Mesendoderm (in vitro differentiated cells): ENCODE measurements at regions not wholly inside any gene's neighbourhood (a gene's known extent, or its start where the extent isn't known, plus 50 kb on each side); places are given as distances from the start of the nearest gene placed in this dataset.

Source experiments
- DNase-seq: peaks from one replicate; pipeline ENCODE4 v3.0.0; 2013
- H2AK5ac ChIP-seq: 2 replicates; pipeline ENCODE4 v1.6.1; 2013; ENCODE audit warnings: low read length, inconsistent platforms
- H2BK120ac ChIP-seq: 2 replicates; pipeline ENCODE4 v1.6.1; 2013; ENCODE audit warnings: low read depth, mild to moderate bottlenecking, low read length, moderate library complexity, mixed read lengths
- H2BK15ac ChIP-seq: replicated peaks from 2 replicates; pipeline ENCODE4 v1.6.1; 2013; ENCODE audit warnings: low read depth, mild to moderate bottlenecking, moderate library complexity
- H2BK5ac ChIP-seq: 2 replicates; pipeline ENCODE4 v1.6.1; 2013; ENCODE audit warnings: low read length, inconsistent platforms
- H3K18ac ChIP-seq: 2 replicates; pipeline ENCODE4 v1.6.1; 2013; ENCODE audit warnings: mild to moderate bottlenecking, low read length, mixed read lengths
- H3K23ac ChIP-seq: one replicate; pipeline ENCODE4 v1.6.1; 2013; ENCODE audit warnings: low read length
- H3K27ac ChIP-seq: 2 replicates; pipeline ENCODE4 v1.5.1; 2013; ENCODE audit warnings: low read depth, mild to moderate bottlenecking, inconsistent platforms, low read length, moderate library complexity
- H3K27me3 ChIP-seq: 2 replicates; pipeline ENCODE4 v1.6.1; 2013; ENCODE audit warnings: low read length, control low read depth, mild to moderate bottlenecking, inconsistent platforms; ENCODE audit not compliant: insufficient read depth, poor library complexity
- H3K36me3 ChIP-seq: 2 replicates; pipeline ENCODE4 v1.6.1; 2013; ENCODE audit warnings: low read length, inconsistent platforms; ENCODE audit not compliant: control insufficient read depth, insufficient read depth
- H3K4ac ChIP-seq: one replicate; pipeline ENCODE4 v1.6.1; 2013; ENCODE audit warnings: low read depth, mild to moderate bottlenecking, low read length, moderate library complexity
- H3K4me1 ChIP-seq: 2 replicates; pipeline ENCODE4 v1.6.1; 2013; ENCODE audit warnings: low read depth, low read length, inconsistent platforms; ENCODE audit not compliant: control insufficient read depth
- H3K4me2 ChIP-seq: 2 replicates; pipeline ENCODE4 v1.6.1; 2013; ENCODE audit warnings: low read length
- H3K4me3 ChIP-seq: 2 replicates; pipeline ENCODE4 v1.5.1; 2013; ENCODE audit warnings: mild to moderate bottlenecking, low read length
- H3K56ac ChIP-seq: one replicate; pipeline ENCODE4 v1.6.1; 2013; ENCODE audit warnings: low read length
- H3K79me1 ChIP-seq: 2 replicates; pipeline ENCODE4 v1.6.1; 2013; ENCODE audit warnings: low read length, inconsistent platforms
- H3K79me2 ChIP-seq: 2 replicates; pipeline ENCODE4 v1.6.1; 2013; ENCODE audit warnings: mild to moderate bottlenecking, low read length; ENCODE audit not compliant: control insufficient read depth, insufficient read depth
- H3K9ac ChIP-seq: 2 replicates; pipeline ENCODE4 v1.6.1; 2013; ENCODE audit warnings: low read length, inconsistent platforms
- H4K5ac ChIP-seq: one replicate; pipeline ENCODE4 v1.6.1; 2013; ENCODE audit warnings: low read length
- H4K8ac ChIP-seq: one replicate; pipeline ENCODE4 v1.6.1; 2013; ENCODE audit warnings: low read depth, mild to moderate bottlenecking, control low read depth, low read length, moderate library complexity
- WGBS: extraction: QIAGEN DNeasy Blood & Tissue Kit; methylation state at CpG from one replicate; pipeline ENCODE4 v1.1.7; 2013; ENCODE audit warnings: low lambda C conversion rate, missing lambda C conversion rate; ENCODE audit not compliant: insufficient coverage; ENCODE audit errors: extremely low coverage; 5-methylcytosine and 5-hydroxymethylcytosine counted together

DNA sequence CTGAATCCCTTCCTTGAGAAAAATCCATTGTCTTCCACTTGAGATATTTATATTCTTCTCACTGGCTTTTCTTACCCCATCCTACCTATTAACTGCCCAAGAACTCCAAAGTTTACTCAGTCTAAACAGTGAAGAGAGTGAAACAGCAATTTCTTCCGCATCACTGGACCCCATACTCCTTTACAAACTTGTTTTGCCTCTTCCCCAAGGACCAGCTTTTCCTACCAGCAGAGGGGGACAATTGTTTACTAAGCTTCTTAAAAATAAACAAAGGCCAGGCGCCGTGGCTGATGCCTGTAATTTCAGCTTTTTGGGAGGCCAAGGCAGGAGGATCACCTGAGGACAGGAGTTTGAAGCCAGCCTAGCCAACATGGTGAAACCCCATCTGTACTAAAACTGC, 52.0 kb downstream of the LRATD1 start:
- no peaks in the 10 kb centered on the region for H3K36me3 ChIP-seq
- no peak overlapping the region for H3K4me3 ChIP-seq
- no peak overlapping the region for H3K18ac ChIP-seq
- no peak overlapping the region for H3K4ac ChIP-seq
- no CpG with 5 or more reads among the region's 3 CpGs for WGBS
- DNase-seq = peak; percentile 3
- H2BK15ac ChIP-seq = no peak overlapping the region
- no peaks in the 10 kb centered on the region for H3K27me3 ChIP-seq
- H3K4me2 ChIP-seq = no peak overlapping the region
- no peaks in the 10 kb centered on the region for H3K79me2 ChIP-seq
- no peak overlapping the region for H3K56ac ChIP-seq
- H3K79me1 ChIP-seq = no peaks in the 10 kb centered on the region
- H3K27ac ChIP-seq = no peak overlapping the region
- H2BK5ac ChIP-seq = no peak overlapping the region
- no peak overlapping the region for H4K8ac ChIP-seq
- no peak overlapping the region for H2BK120ac ChIP-seq
- no peak overlapping the region for H3K23ac ChIP-seq
- H3K9ac ChIP-seq = no peak overlapping the region
- no peaks in the 10 kb centered on the region for H3K4me1 ChIP-seq
- H4K5ac ChIP-seq = no peak overlapping the region
- H2AK5ac ChIP-seq = no peak overlapping the region

GRCh38 chr2:14690926-14691325, 58.4 kb downstream of the LRATD1 start:
- H2BK5ac ChIP-seq = no peak overlapping the region
- H3K27me3 ChIP-seq = no peaks in the 10 kb centered on the region
- no CpG with 5 or more reads among the region's 4 CpGs for WGBS
- no peak overlapping the region for H3K18ac ChIP-seq
- H3K4me1 ChIP-seq = no peaks in the 10 kb centered on the region
- H3K4me2 ChIP-seq = no peak overlapping the region
- no peak for DNase-seq
- no peak overlapping the region for H4K5ac ChIP-seq
- H3K27ac ChIP-seq = no peak overlapping the region
- no peak overlapping the region for H3K9ac ChIP-seq
- no peak overlapping the region for H4K8ac ChIP-seq
- H2AK5ac ChIP-seq = no peak overlapping the region
- no peak overlapping the region for H2BK15ac ChIP-seq
- H3K79me1 ChIP-seq = no peaks in the 10 kb centered on the region
- no peaks in the 10 kb centered on the region for H3K79me2 ChIP-seq
- H3K36me3 ChIP-seq = no peaks in the 10 kb centered on the region
- H3K56ac ChIP-seq = no peak overlapping the region
- H3K4ac ChIP-seq = no peak overlapping the region
- no peak overlapping the region for H2BK120ac ChIP-seq
- H3K23ac ChIP-seq = no peak overlapping the region
- H3K4me3 ChIP-seq = no peak overlapping the region

- Histone ChIP-seq H3K18ac (no peak overlapping the region), H3K27me3 (no peaks in the 10 kb centered on the region), H2AK5ac (no peak overlapping the region), H2BK5ac (no peak overlapping the region), H3K36me3 (no peaks in the 10 kb centered on the region), H2BK120ac (no peak overlapping the region), H3K23ac (no peak overlapping the region), H2BK15ac (no peak overlapping the region), H4K8ac (no peak overlapping the region), H3K4me1 (no peaks in the 10 kb centered on the region), H3K9ac (no peak overlapping the region), H3K4me2 (no peak overlapping the region), H4K5ac (no peak overlapping the region), H3K27ac (no peak overlapping the region), H3K4ac (no peak overlapping the region), H3K79me1 (no peaks in the 10 kb centered on the region), H3K79me2 (no peaks in the 10 kb centered on the region), H3K56ac (no peak overlapping the region), H3K4me3 (no peak overlapping the region)
- no peak for DNase-seq
- WGBS = no CpG with 5 or more reads among the region's 2 CpGs
Measured at GRCh38 chr2:14693874-14694273, 61.4 kb downstream of the LRATD1 start.

DNA sequence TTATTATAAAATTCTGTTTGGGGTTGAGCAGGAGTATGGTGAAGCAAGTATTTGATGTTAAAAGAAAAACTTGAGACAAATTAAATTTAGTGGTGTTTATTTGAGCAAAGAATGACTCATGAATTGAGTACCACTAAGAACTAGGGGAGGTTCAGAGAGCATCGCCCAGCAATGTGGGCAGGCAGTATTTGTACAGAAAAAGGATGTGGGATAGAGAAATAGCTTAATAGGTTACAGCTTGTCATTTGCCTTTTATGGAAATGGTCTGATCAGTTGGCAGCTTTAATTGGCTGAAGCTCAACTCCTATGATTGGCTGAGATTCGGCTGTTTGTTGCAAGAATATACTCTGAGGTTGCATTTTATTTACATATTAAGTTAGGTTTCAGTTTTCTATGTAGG, 68.2 kb downstream of the LRATD1 start:
- Histone ChIP-seq H3K4me3 (no peak overlapping the region), H2BK120ac (no peak overlapping the region), H3K27ac (no peak overlapping the region), H3K27me3 (no peaks in the 10 kb centered on the region), H3K36me3 (no peaks in the 10 kb centered on the region), H3K4ac (no peak overlapping the region), H3K23ac (no peak overlapping the region), H3K9ac (no peak overlapping the region), H3K4me2 (no peak overlapping the region), H2BK5ac (no peak overlapping the region), H4K5ac (no peak overlapping the region), H2AK5ac (no peak overlapping the region), H3K4me1 (no peaks in the 10 kb centered on the region), H4K8ac (no peak overlapping the region), H2BK15ac (no peak overlapping the region), H3K79me1 (no peaks in the 10 kb centered on the region), H3K18ac (no peak overlapping the region), H3K56ac (no peak overlapping the region), H3K79me2 (no peaks in the 10 kb centered on the region)
- DNase-seq = no peak
- no CpG with 5 or more reads among the region's 2 CpGs for WGBS

- no peak overlapping the region for H3K4ac ChIP-seq
- H3K9ac ChIP-seq = no peak overlapping the region
- H3K4me1 ChIP-seq = no peaks in the 10 kb centered on the region
- H3K27me3 ChIP-seq = no peaks in the 10 kb centered on the region
- H3K4me3 ChIP-seq = no peak overlapping the region
- no peaks in the 10 kb centered on the region for H3K79me1 ChIP-seq
- H2BK5ac ChIP-seq = no peak overlapping the region
- no peak overlapping the region for H2AK5ac ChIP-seq
- no peak overlapping the region for H4K5ac ChIP-seq
- no peak for DNase-seq
- H3K79me2 ChIP-seq = no peaks in the 10 kb centered on the region
- no peaks in the 10 kb centered on the region for H3K36me3 ChIP-seq
- H2BK15ac ChIP-seq = no peak overlapping the region
- H4K8ac ChIP-seq = no peak overlapping the region
- no peak overlapping the region for H2BK120ac ChIP-seq
- no CpG with 5 or more reads among the region's 3 CpGs for WGBS
- H3K56ac ChIP-seq = no peak overlapping the region
- H3K4me2 ChIP-seq = no peak overlapping the region
- H3K23ac ChIP-seq = no peak overlapping the region
- no peak overlapping the region for H3K18ac ChIP-seq
- H3K27ac ChIP-seq = no peak overlapping the region
Measured at GRCh38 chr2:14702258-14702657, 69.7 kb downstream of the LRATD1 start.

DNA sequence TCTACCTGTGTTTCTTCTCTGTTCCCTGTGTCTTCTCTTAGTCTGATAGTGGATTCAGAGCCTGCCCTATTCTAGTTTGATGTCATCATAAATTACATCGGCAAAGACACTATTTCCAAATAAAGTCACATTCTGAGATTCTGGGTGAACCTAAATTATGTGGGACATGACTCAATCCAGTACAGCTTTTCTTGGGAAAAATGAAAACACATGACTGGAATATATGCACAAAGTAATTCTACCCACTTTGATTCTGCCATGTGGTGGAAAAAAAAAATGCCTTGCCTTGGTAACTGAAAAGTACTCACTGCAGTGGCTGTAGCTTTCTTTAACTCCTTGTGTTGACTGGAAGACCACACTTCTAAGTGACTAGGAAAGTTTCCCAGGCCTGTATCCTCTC, 73.7 kb downstream of the LRATD1 start:
- Histone ChIP-seq H3K27me3 (no peaks in the 10 kb centered on the region), H3K56ac (no peak overlapping the region)
- WGBS = no CpG with 5 or more reads among the region's 1 CpG

More for the DNA sequence above, 73.7 kb downstream of the LRATD1 start:
- Histone ChIP-seq H4K8ac (no peak overlapping the region), H2BK15ac (no peak overlapping the region), H3K4ac (no peak overlapping the region), H2BK5ac (no peak overlapping the region), H4K5ac (no peak overlapping the region), H3K4me2 (no peak overlapping the region), H3K79me2 (no peaks in the 10 kb centered on the region), H3K23ac (no peak overlapping the region), H3K27ac (no peak overlapping the region), H2AK5ac (no peak overlapping the region), H3K4me3 (no peak overlapping the region), H3K9ac (no peak overlapping the region), H3K79me1 (no peaks in the 10 kb centered on the region), H2BK120ac (no peak overlapping the region), H3K4me1 (no peaks in the 10 kb centered on the region), H3K36me3 (no peaks in the 10 kb centered on the region), H3K18ac (no peak overlapping the region)
- no peak for DNase-seq
